Esophagus (tissue), 2 donors: ENCODE measurements at regions not wholly inside any gene's neighbourhood (a gene's known extent, or its start where the extent isn't known, plus 50 kb on each side); places are given as distances from the start of the nearest gene placed in this dataset.

Experiments used
- H3K27ac ChIP-seq, 2 donors: one replicate each; pipeline ENCODE4 v1.5.1; 2013; ENCODE audit warnings: low read depth in 2 of 2, mild to moderate bottlenecking in 2 of 2, inconsistent platforms in 1 of 2, low read length in 1 of 2, moderate library complexity in 1 of 2
- H3K27me3 ChIP-seq, 2 donors: one replicate each; pipeline ENCODE4 v1.6.1; 2013; ENCODE audit warnings: low read length in 2 of 2, control low read depth in 1 of 2, mild to moderate bottlenecking in 1 of 2; ENCODE audit not compliant: insufficient read depth in 2 of 2, control insufficient read depth in 1 of 2
- H3K36me3 ChIP-seq, 2 donors: one replicate each; pipeline ENCODE4 v1.6.1; 2013; ENCODE audit warnings: low read length in 1 of 2; ENCODE audit not compliant: control insufficient read depth in 2 of 2, insufficient read depth in 2 of 2
- H3K4me1 ChIP-seq, 2 donors: one replicate each; pipeline ENCODE4 v1.6.1; 2013; ENCODE audit warnings: low read length in 1 of 2; ENCODE audit not compliant: control insufficient read depth in 2 of 2, insufficient read depth in 2 of 2
- H3K4me3 ChIP-seq, 2 donors: one replicate each; pipeline ENCODE4 v1.5.1; 2013; ENCODE audit warnings: low read length in 2 of 2, mild to moderate bottlenecking in 2 of 2, low read depth in 1 of 2, moderate library complexity in 1 of 2
- H3K9me3 ChIP-seq, 2 donors: one replicate each; pipeline ENCODE4 v1.6.1; 2013; ENCODE audit warnings: mild to moderate bottlenecking in 2 of 2, low read depth in 1 of 2, low read length in 1 of 2, moderate library complexity in 1 of 2; ENCODE audit not compliant: control insufficient read depth in 2 of 2, insufficient read depth in 1 of 2
- WGBS, 2 donors: extraction: QIAGEN DNeasy Blood & Tissue Kit; methylation state at CpG; one replicate each; pipeline ENCODE4 v1.1.7; 2013; 5-methylcytosine and 5-hydroxymethylcytosine counted together
- donor health status: healthy with polysubstance abuse.
- donor health status: Bipolar disorder and iron deficiency.

GRCh38 chr5:53362521-53362941, 117.9 kb upstream of the FST start:
- 40 to 61% methylated on average over 5 of the region's 5 CpGs for WGBS, 2 donors
- H3K36me3 ChIP-seq = no peaks in the 10 kb centered on the region
- H3K4me3 ChIP-seq = no peak overlapping the region
- H3K27me3 ChIP-seq = no peaks in the 10 kb centered on the region
- peak overlapping the region in 1 of 2 donors; percentile 25 for H3K27ac ChIP-seq
- H3K9me3 ChIP-seq = no peaks in the 10 kb centered on the region
- no peaks in the 10 kb centered on the region for H3K4me1 ChIP-seq

GRCh38 chr5:53364061-53364460, 116.4 kb upstream of the FST start:
- H3K4me1 ChIP-seq = no peaks in the 10 kb centered on the region
- no peaks in the 10 kb centered on the region for H3K27me3 ChIP-seq
- 64 to 72% methylated on average over 3 of the region's 3 CpGs for WGBS, 2 donors
- H3K27ac ChIP-seq = no peak overlapping the region
- no peak overlapping the region for H3K4me3 ChIP-seq
- H3K36me3 ChIP-seq = no peaks in the 10 kb centered on the region
- no peaks in the 10 kb centered on the region for H3K9me3 ChIP-seq

- H3K36me3 ChIP-seq = no peaks in the 10 kb centered on the region
- H3K27ac ChIP-seq = no peak overlapping the region
- no peaks in the 10 kb centered on the region for H3K27me3 ChIP-seq
- no peak overlapping the region for H3K4me3 ChIP-seq
- no peaks in the 10 kb centered on the region for H3K4me1 ChIP-seq
- WGBS, 2 donors = 83 to 84% methylated on average over 5 of the region's 5 CpGs
- no peaks in the 10 kb centered on the region for H3K9me3 ChIP-seq
Observed at GRCh38 chr5:53366245-53366644, 114.2 kb upstream of the FST start.

- Histone ChIP-seq H3K36me3 (no peaks in the 10 kb centered on the region), H3K4me3 (no peak overlapping the region), H3K27me3 (no peaks in the 10 kb centered on the region), H3K4me1 (no peaks in the 10 kb centered on the region), H3K9me3 (no peaks in the 10 kb centered on the region), H3K27ac (no peak overlapping the region)
- 91 to 98% methylated on average over 1 of the region's 1 CpG for WGBS, 2 donors
Observed at GRCh38 chr5:53367727-53368126, 112.7 kb upstream of the FST start.

GRCh38 chr5:53368516-53368915, 111.9 kb upstream of the FST start:
- Histone ChIP-seq H3K4me1 (no peaks in the 10 kb centered on the region), H3K4me3 (no peak overlapping the region), H3K36me3 (no peaks in the 10 kb centered on the region), H3K9me3 (no peaks in the 10 kb centered on the region), H3K27me3 (no peaks in the 10 kb centered on the region), H3K27ac (no peak overlapping the region)
- WGBS, 2 donors = 24 to 26% methylated on average over 1 of the region's 1 CpG

GRCh38 chr5:53368966-53369605, 111.3 kb upstream of the FST start:
- no peaks in the 10 kb centered on the region for H3K27me3 ChIP-seq
- no peaks in the 10 kb centered on the region for H3K36me3 ChIP-seq
- H3K4me3 ChIP-seq = no peak overlapping the region
- 81 to 82% methylated on average over 2 of the region's 2 CpGs for WGBS, 2 donors
- no peaks in the 10 kb centered on the region for H3K9me3 ChIP-seq
- H3K4me1 ChIP-seq = no peaks in the 10 kb centered on the region
- H3K27ac ChIP-seq = no peak overlapping the region

- no peaks in the 10 kb centered on the region for H3K36me3 ChIP-seq
- no peaks in the 10 kb centered on the region for H3K4me1 ChIP-seq
- 67 to 75% methylated on average over 3 of the region's 3 CpGs for WGBS, 2 donors
- no peak overlapping the region for H3K27ac ChIP-seq
- H3K9me3 ChIP-seq = no peaks in the 10 kb centered on the region
- no peaks in the 10 kb centered on the region for H3K27me3 ChIP-seq
- no peak overlapping the region for H3K4me3 ChIP-seq
Observed at GRCh38 chr5:53369681-53370080, 110.7 kb upstream of the FST start.

GRCh38 chr5:53373451-53374158, 106.8 kb upstream of the FST start:
- no peaks in the 10 kb centered on the region for H3K4me1 ChIP-seq
- H3K27me3 ChIP-seq = no peaks in the 10 kb centered on the region
- 76 to 86% methylated on average over 3 of the region's 3 CpGs for WGBS, 2 donors
- no peak overlapping the region for H3K27ac ChIP-seq
- no peaks in the 10 kb centered on the region for H3K36me3 ChIP-seq
- H3K9me3 ChIP-seq = no peaks in the 10 kb centered on the region
- no peak overlapping the region for H3K4me3 ChIP-seq

GRCh38 chr5:53376853-53377252, 103.6 kb upstream of the FST start:
- no peaks in the 10 kb centered on the region for H3K9me3 ChIP-seq
- WGBS, 2 donors = 78 to 79% methylated on average over 2 of the region's 2 CpGs
- H3K27me3 ChIP-seq = no peaks in the 10 kb centered on the region
- no peaks in the 10 kb centered on the region for H3K4me1 ChIP-seq
- no peaks in the 10 kb centered on the region for H3K36me3 ChIP-seq
- no peak overlapping the region for H3K27ac ChIP-seq
- H3K4me3 ChIP-seq = no peak overlapping the region

- Histone ChIP-seq H3K4me1 (no peaks in the 10 kb centered on the region), H3K4me3 (no peak overlapping the region), H3K27me3 (no peaks in the 10 kb centered on the region), H3K9me3 (no peaks in the 10 kb centered on the region), H3K27ac (no peak overlapping the region), H3K36me3 (no peaks in the 10 kb centered on the region)
- WGBS, 2 donors = 68 to 69% methylated on average over 2 of the region's 2 CpGs
Observed at GRCh38 chr5:53378190-53378589, 102.2 kb upstream of the FST start.
